Lower leg skin (tissue), 4 donors: ENCODE measurements at regions not wholly inside any gene's neighbourhood (a gene's known extent, or its start where the extent isn't known, plus 50 kb on each side); places are given as distances from the start of the nearest gene placed in this dataset.

Source experiments
- DNase-seq, 2 donors: peaks; one replicate each; pipeline ENCODE4 v3.0.0-alpha.2; 2019; ENCODE audit warnings: low spot score in 2 of 2
- H3K4me3 ChIP-seq: fragments of 200-600 bp; sonication (generic); 2 replicates; pipeline ENCODE4 v1.5.1; 2017; ENCODE audit warnings: mild to moderate bottlenecking, low read depth; ENCODE audit not compliant: poor library complexity, severe bottlenecking
- POLR2A ChIP-seq, 2 donors: fragments of 450-650 bp; IDR thresholded peaks; one replicate each; pipeline ENCODE4 v1.6.1; 2016 to 2017; ENCODE audit warnings: antibody characterized with exemption in 2 of 2, mild to moderate bottlenecking in 1 of 2, moderate library complexity in 1 of 2
- WGBS, 2 donors: methylation state at CpG; one replicate each; pipeline ENCODE4 v1.1.5; 2018; 5-methylcytosine and 5-hydroxymethylcytosine counted together
- intact Hi-C: fragments of 100-400 bp; cut with DNase I; formaldehyde crosslinking; loops from one replicate; pipeline ENCODE4 v1.15.0; 2023; ENCODE audit warnings: low total_unique reads
- TF ChIP-seq, protein P1 (sequence below), 3 donors: fragments of 450-650 bp; IDR thresholded peaks; one replicate each; pipeline ENCODE4 v1.5.1; 2016; ENCODE audit warnings: antibody characterized with exemption in 3 of 3, mild to moderate bottlenecking in 3 of 3, moderate library complexity in 2 of 3

- intact Hi-C loops, result no loop called here
- no peak for DNase-seq
Observed at GRCh38 chr2:147500819-147501395, 343.9 kb upstream of the ACVR2A start.

DNA sequence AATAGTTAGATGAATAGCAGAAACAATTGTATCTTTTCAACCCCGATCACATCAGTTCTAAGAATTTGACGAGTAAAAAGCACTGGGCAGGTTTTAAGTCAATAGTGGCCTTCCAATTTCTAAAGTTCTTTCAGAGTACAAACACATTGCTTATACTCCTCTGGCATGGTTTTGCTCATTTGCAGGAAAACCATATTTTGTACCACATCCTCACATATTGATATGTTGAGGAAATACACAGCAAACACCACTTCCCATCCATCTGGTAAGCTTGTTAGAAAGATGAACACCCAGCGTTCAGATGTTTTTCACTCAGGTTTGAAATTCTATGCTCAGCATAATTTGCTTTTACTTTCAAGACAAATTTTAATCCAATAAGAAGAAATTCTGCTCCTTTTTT is 344.6 kb upstream of the ACVR2A start:
- intact Hi-C loops, result no loop called here
- H3K4me3 ChIP-seq, result no peak overlapping the region
- DNase-seq, result no peak
- WGBS, 2 donors, result 79 to 82% methylated on average over 3 of the region's 3 CpGs
- TF ChIP-seq, protein P1, sequence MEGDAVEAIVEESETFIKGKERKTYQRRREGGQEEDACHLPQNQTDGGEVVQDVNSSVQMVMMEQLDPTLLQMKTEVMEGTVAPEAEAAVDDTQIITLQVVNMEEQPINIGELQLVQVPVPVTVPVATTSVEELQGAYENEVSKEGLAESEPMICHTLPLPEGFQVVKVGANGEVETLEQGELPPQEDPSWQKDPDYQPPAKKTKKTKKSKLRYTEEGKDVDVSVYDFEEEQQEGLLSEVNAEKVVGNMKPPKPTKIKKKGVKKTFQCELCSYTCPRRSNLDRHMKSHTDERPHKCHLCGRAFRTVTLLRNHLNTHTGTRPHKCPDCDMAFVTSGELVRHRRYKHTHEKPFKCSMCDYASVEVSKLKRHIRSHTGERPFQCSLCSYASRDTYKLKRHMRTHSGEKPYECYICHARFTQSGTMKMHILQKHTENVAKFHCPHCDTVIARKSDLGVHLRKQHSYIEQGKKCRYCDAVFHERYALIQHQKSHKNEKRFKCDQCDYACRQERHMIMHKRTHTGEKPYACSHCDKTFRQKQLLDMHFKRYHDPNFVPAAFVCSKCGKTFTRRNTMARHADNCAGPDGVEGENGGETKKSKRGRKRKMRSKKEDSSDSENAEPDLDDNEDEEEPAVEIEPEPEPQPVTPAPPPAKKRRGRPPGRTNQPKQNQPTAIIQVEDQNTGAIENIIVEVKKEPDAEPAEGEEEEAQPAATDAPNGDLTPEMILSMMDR (IDR thresholded peaks at IDR 0.05), result no peak
- TF ChIP-seq POLR2A (IDR thresholded peaks at IDR 0.05), result no peak

More at GRCh38 chr2:147500819-147501395, 343.9 kb upstream of the ACVR2A start:
- WGBS, 2 donors, result 60 to 76% methylated on average over 1 of the region's 1 CpG
- no peak overlapping the region for H3K4me3 ChIP-seq
- TF ChIP-seq, protein P1 (IDR thresholded peaks at IDR 0.05), result no peak
- no peak for TF ChIP-seq POLR2A (IDR thresholded peaks at IDR 0.05)

DNA sequence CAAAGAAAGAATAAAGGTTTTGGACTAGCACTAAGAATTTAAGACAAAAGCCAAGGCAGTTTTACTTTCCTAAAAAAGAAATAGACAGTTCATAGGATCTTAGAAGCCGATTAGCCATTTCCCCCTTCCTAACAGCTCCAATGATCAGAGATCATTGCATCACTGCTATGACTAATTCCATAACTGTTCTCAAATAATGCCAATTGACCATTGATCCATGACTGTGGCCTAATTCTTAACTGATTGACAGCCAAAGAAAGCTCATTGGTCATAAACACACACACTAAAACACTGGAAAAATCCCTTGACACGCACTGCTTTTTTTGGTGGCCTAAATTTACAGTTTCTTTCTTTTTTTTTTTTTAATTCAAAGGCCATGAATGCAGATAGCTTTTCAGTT is 345.0 kb upstream of the ACVR2A start:
- WGBS, 2 donors, result 71 to 79% methylated on average over 2 of the region's 2 CpGs
- TF ChIP-seq POLR2A (IDR thresholded peaks at IDR 0.05), result no peak
- TF ChIP-seq, protein P1 (IDR thresholded peaks at IDR 0.05), result no peak
- H3K4me3 ChIP-seq, result no peak overlapping the region

GRCh38 chr2:147495734-147496133 is 349.1 kb upstream of the ACVR2A start:
- TF ChIP-seq, protein P1 (IDR thresholded peaks at IDR 0.05), result no peak
- no peak for TF ChIP-seq POLR2A (IDR thresholded peaks at IDR 0.05)
- intact Hi-C loops, result no loop called here
- DNase-seq, result no peak
- 80 to 93% methylated on average over 5 of the region's 5 CpGs for WGBS, 2 donors
- H3K4me3 ChIP-seq, result no peak overlapping the region

More for the DNA sequence above, 345.0 kb upstream of the ACVR2A start:
- intact Hi-C loops, result no loop called here
- DNase-seq, result no peak

GRCh38 chr2:147492471-147492870 is 352.4 kb upstream of the ACVR2A start:
- DNase-seq, result no peak
- H3K4me3 ChIP-seq, result no peak overlapping the region
- intact Hi-C loops, result no loop called here
- no peak for TF ChIP-seq POLR2A (IDR thresholded peaks at IDR 0.05)
- TF ChIP-seq, protein P1 (IDR thresholded peaks at IDR 0.05), result no peak
- 69% methylated on average over 2 of the region's 2 CpGs for WGBS, 2 donors

GRCh38 chr2:147491506-147491905 is 353.3 kb upstream of the ACVR2A start:
- no peak for TF ChIP-seq POLR2A (IDR thresholded peaks at IDR 0.05)
- TF ChIP-seq, protein P1 (IDR thresholded peaks at IDR 0.05), result no peak
- no peak overlapping the region for H3K4me3 ChIP-seq
- no peak for DNase-seq
- WGBS, 2 donors, result 92 to 95% methylated on average over 2 of the region's 2 CpGs
- intact Hi-C loops, result no loop called here
